ENCODE measurements at regions not wholly inside any gene's neighbourhood (a gene's known extent, or its start where the extent isn't known, plus 50 kb on each side); places are given as distances from the start of the nearest gene placed in this dataset.

- DNase-seq (no peak), ATAC-seq (no peak)
- H3K4me3 Mint-ChIP-seq, result no peak overlapping the region
- POLR2A ChIA-PET, result no interaction called here
- no peaks in the 10 kb centered on the region for H3K4me1 Mint-ChIP-seq (ENCODE audit: low read depth)
- H3K27ac Mint-ChIP-seq, result no peak overlapping the region
- no peaks in the 10 kb centered on the region for H3K36me3 Mint-ChIP-seq (ENCODE audit: low read depth)
- no peaks in the 10 kb centered on the region for H3K9me3 Mint-ChIP-seq
- CTCF ChIA-PET, result interaction anchor here (0.7 kb wide), 1 partner anchor 160 kb away, joined by 3 read pairs; no protein-coding TSS in a partner anchor
- intact Hi-C loops (cut with micrococcal nuclease), result no loop called here
- peaks cover 13% of the 10 kb centered on the region for H3K27me3 Mint-ChIP-seq
- TF ChIP-seq CTCF (IDR thresholded peaks at IDR 0.05), result no peak
Observed at GRCh38 chr10:58451193-58451889, 61.3 kb upstream of the BICC1 start.

- Mint-ChIP-seq H3K27ac (no peak overlapping the region), H3K27me3 (peaks cover 13% of the 10 kb centered on the region), H3K4me3 (no peak overlapping the region), H3K4me1 (ENCODE audit: low read depth) (no peaks in the 10 kb centered on the region), H3K9me3 (no peaks in the 10 kb centered on the region), H3K36me3 (ENCODE audit: low read depth) (no peaks in the 10 kb centered on the region)
- ChIA-PET POLR2A (no interaction called here), CTCF (no interaction called here)
- ATAC-seq (no peak), DNase-seq (no peak)
- TF ChIP-seq CTCF (IDR thresholded peaks at IDR 0.05), result no peak
- intact Hi-C loops (cut with micrococcal nuclease), result no loop called here
Observed at GRCh38 chr10:58453105-58453504, 59.6 kb upstream of the BICC1 start.

- ChIA-PET CTCF (no interaction called here), POLR2A (no interaction called here)
- ATAC-seq, result no peak
- no peaks in the 10 kb centered on the region for H3K9me3 Mint-ChIP-seq
- H3K27ac Mint-ChIP-seq, result no peak overlapping the region
- no peak overlapping the region for H3K4me3 Mint-ChIP-seq
- intact Hi-C loops (cut with micrococcal nuclease), result no loop called here
- no peaks in the 10 kb centered on the region for H3K4me1 Mint-ChIP-seq (ENCODE audit: low read depth)
- DNase-seq, result no peak
- no peaks in the 10 kb centered on the region for H3K36me3 Mint-ChIP-seq (ENCODE audit: low read depth)
- TF ChIP-seq CTCF (IDR thresholded peaks at IDR 0.05), result no peak
- peaks cover 6% of the 10 kb centered on the region for H3K27me3 Mint-ChIP-seq
Observed at GRCh38 chr10:58456179-58456578, 56.5 kb upstream of the BICC1 start.

GRCh38 chr10:58457761-58458616 is 54.7 kb upstream of the BICC1 start:
- intact Hi-C loops (cut with micrococcal nuclease), result no loop called here
- no peak for DNase-seq
- TF ChIP-seq CTCF (IDR thresholded peaks at IDR 0.05), result no peak
- H3K9me3 Mint-ChIP-seq, result peaks cover 3% of the 10 kb centered on the region
- no peak overlapping the region for H3K27ac Mint-ChIP-seq
- no peak for ATAC-seq
- H3K4me3 Mint-ChIP-seq, result no peak overlapping the region
- POLR2A ChIA-PET, result no interaction called here
- H3K4me1 Mint-ChIP-seq (ENCODE audit: low read depth), result no peaks in the 10 kb centered on the region
- CTCF ChIA-PET, result no interaction called here
- peaks cover 6% of the 10 kb centered on the region for H3K27me3 Mint-ChIP-seq
- H3K36me3 Mint-ChIP-seq (ENCODE audit: low read depth), result no peaks in the 10 kb centered on the region

- DNase-seq (no peak), ATAC-seq (no peak)
- Mint-ChIP-seq H3K36me3 (ENCODE audit: low read depth) (no peaks in the 10 kb centered on the region), H3K4me3 (no peak overlapping the region), H3K27ac (no peak overlapping the region), H3K9me3 (peaks cover 5% of the 10 kb centered on the region), H3K27me3 (peaks cover 5% of the 10 kb centered on the region), H3K4me1 (ENCODE audit: low read depth) (no peaks in the 10 kb centered on the region)
- ChIA-PET CTCF (no interaction called here), POLR2A (no interaction called here)
- no peak for TF ChIP-seq CTCF (IDR thresholded peaks at IDR 0.05)
- intact Hi-C loops (cut with micrococcal nuclease), result no loop called here
Observed at GRCh38 chr10:58459069-58459468, 53.6 kb upstream of the BICC1 start.

All from activated CD8-positive, alpha-beta T cell treated with anti-CD3 and anti-CD28 coated beads for 36 hours (primary cell).